ENCODE measurements at regions not wholly inside any gene's neighbourhood (a gene's known extent, or its start where the extent isn't known, plus 50 kb on each side); places are given as distances from the start of the nearest gene placed in this dataset.

GRCh38 chr2:150690870-150691269 lies 203.4 kb upstream of the RND3 start (continued):
- TF ChIP-seq ZBTB11 (tag by site-specific recombination; conservative IDR thresholded peaks at IDR 0.05; ENCODE audit: low read depth) (no peak), ZNF776 (tag by site-specific recombination; IDR thresholded peaks at IDR 0.05; ENCODE audit: borderline replicate concordance) (no peak), ZNF354C (tag by site-specific recombination; IDR thresholded peaks at IDR 0.05; ENCODE audit: borderline replicate concordance, low read depth) (no peak), ZNF843 (tag by site-specific recombination; IDR thresholded peaks at IDR 0.05) (no peak), ZFP41 (tag by site-specific recombination; IDR thresholded peaks at IDR 0.05; ENCODE audit: borderline replicate concordance) (no peak)

GRCh38 chr2:150690261-150690660 lies 202.8 kb upstream of the RND3 start:
- POLR2A ChIA-PET = no interaction called here
- H3K36me3 ChIP-seq (ENCODE audit: control insufficient read depth in 2 of 2, insufficient read depth in 1 of 2, low read length in 2 of 2) = no peaks in the 10 kb centered on the region
- CTCF ChIA-PET = interaction anchor here (0.6 kb wide), 1 partner anchor 726 kb away, joined by 3 read pairs; no protein-coding TSS in a partner anchor
- TF ChIP-seq ZXDB (tag by site-specific recombination; IDR thresholded peaks at IDR 0.05) (no peak), MYNN (tag by site-specific recombination; IDR thresholded peaks at IDR 0.05; ENCODE audit: borderline replicate concordance) (no peak), ZNF2 (tag by site-specific recombination; IDR thresholded peaks at IDR 0.05) (no peak), ZNF600 (tag by site-specific recombination; IDR thresholded peaks at IDR 0.05) (no peak), ZNF513 (tag by site-specific recombination; IDR thresholded peaks at IDR 0.05) (no peak), YY2 (tag by site-specific recombination; IDR thresholded peaks at IDR 0.05) (no peak), ZNF221 (tag by site-specific recombination; IDR thresholded peaks at IDR 0.05; ENCODE audit: borderline replicate concordance) (no peak), ZNF280C (tag by site-specific recombination; IDR thresholded peaks at IDR 0.05) (no peak), BCL11B (tag by site-specific recombination; IDR thresholded peaks at IDR 0.05; ENCODE audit: low read depth) (no peak), ZBTB8A (tag by site-specific recombination; IDR thresholded peaks at IDR 0.05) (no peak), ZNF670 (tag by site-specific recombination; IDR thresholded peaks at IDR 0.05; ENCODE audit: low read depth) (no peak), PRDM10 (tag by site-specific recombination; IDR thresholded peaks at IDR 0.05) (no peak), ZNF174 (tag by site-specific recombination; IDR thresholded peaks at IDR 0.05) (no peak), SCRT2 (tag by site-specific recombination; IDR thresholded peaks at IDR 0.05) (no peak)
- H3K4me1 ChIP-seq (ENCODE audit: control insufficient read depth, insufficient read depth, low read length) = peaks cover 7% of the 10 kb centered on the region
- no peak overlapping the region for H3K4me3 ChIP-seq (ENCODE audit: low read depth, low read length)
- H3K9me3 ChIP-seq (ENCODE audit: control insufficient read depth, insufficient read depth, low read depth, low read length) = no peaks in the 10 kb centered on the region
- H3K27ac ChIP-seq (ENCODE audit: extremely low read depth, low read depth, low read length) = no peak overlapping the region

All from HEK293 (cell line).